Neutrophil (primary cell): ENCODE measurements at regions not wholly inside any gene's neighbourhood (a gene's known extent, or its start where the extent isn't known, plus 50 kb on each side); places are given as distances from the start of the nearest gene placed in this dataset.

Experiments
- H3K27ac ChIP-seq: fragments of 200-600 bp; sonication (generic); 2 replicates; pipeline ENCODE4 v1.5.1; 2016; ENCODE audit warnings: mild to moderate bottlenecking, moderate library complexity
- H3K27me3 ChIP-seq: fragments of 200-600 bp; sonication (generic); 2 replicates; pipeline ENCODE4 v1.6.0; 2016; ENCODE audit warnings: mild to moderate bottlenecking
- H3K36me3 ChIP-seq: fragments of 200-600 bp; sonication (generic); 2 replicates; pipeline ENCODE4 v1.5.1; 2017
- H3K4me1 ChIP-seq, 2 experiments: fragments of 200-600 bp in 1 of 2; sonication (generic) in 1 of 2; 1 replicate in 1 of 2; 2 replicates in 1 of 2; pipeline versions ENCODE4 v1.5.1 to v1.6.1; 2013 to 2016; ENCODE audit warnings: low read depth in 1 of 2, low read length in 1 of 2, mild to moderate bottlenecking in 1 of 2, moderate library complexity in 1 of 2; ENCODE audit not compliant: control insufficient read depth in 1 of 2, insufficient read depth in 1 of 2
- H3K4me3 ChIP-seq, 2 experiments: fragments of 200-600 bp in 1 of 2; sonication (generic) in 1 of 2; 1 replicate in 1 of 2; 2 replicates in 1 of 2; pipeline ENCODE4 v1.5.1; 2013 to 2016; ENCODE audit warnings: low read depth in 1 of 2, low read length in 1 of 2, mild to moderate bottlenecking in 1 of 2, moderate library complexity in 1 of 2
- H3K9me3 ChIP-seq: fragments of 200-600 bp; sonication (generic); 2 replicates; pipeline ENCODE4 v1.5.1; 2016
- TF ChIP-seq, protein P1 (sequence below): fragments of 200-600 bp; sonication (generic); IDR thresholded peaks from 2 replicates; pipeline ENCODE4 v1.5.1; 2016; ENCODE audit warnings: antibody characterized with exemption

DNA sequence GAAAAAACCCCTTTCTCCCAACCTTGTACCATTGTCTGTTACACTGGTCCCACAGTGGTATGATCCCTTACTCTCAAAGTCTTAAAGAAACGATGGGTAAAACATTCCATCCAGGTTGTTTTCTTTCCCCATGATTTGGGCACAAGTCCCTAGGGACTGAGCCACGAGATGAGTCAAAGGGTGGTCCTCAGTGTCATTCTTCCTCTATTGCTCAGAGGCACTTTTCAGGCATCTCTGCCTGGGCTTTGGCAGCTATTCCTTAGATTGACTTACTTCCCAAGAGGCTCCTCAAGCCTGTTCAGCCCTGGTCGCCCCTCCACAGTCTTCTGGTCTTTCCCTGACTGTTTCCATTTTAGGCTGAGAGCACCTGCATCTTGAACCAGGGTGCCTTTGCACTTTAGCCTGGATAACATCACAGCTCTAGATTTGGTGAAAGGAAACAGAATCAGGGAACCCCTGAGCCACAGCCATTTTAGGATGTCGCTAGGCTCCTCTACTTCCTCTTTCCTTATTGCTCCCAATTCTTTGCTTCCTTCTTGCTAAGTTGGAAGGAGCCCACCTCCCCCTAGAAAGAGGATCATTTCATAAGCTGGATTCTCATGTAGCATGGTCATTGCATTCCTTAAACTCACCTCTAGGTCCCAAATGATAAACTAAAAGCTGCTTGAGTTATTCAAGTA is 131.0 kb upstream of the TPRG1 start:
- no peaks in the 10 kb centered on the region for H3K9me3 ChIP-seq
- no peak overlapping the region for H3K4me3 ChIP-seq
- no peaks in the 10 kb centered on the region for H3K27me3 ChIP-seq
- TF ChIP-seq, protein P1, sequence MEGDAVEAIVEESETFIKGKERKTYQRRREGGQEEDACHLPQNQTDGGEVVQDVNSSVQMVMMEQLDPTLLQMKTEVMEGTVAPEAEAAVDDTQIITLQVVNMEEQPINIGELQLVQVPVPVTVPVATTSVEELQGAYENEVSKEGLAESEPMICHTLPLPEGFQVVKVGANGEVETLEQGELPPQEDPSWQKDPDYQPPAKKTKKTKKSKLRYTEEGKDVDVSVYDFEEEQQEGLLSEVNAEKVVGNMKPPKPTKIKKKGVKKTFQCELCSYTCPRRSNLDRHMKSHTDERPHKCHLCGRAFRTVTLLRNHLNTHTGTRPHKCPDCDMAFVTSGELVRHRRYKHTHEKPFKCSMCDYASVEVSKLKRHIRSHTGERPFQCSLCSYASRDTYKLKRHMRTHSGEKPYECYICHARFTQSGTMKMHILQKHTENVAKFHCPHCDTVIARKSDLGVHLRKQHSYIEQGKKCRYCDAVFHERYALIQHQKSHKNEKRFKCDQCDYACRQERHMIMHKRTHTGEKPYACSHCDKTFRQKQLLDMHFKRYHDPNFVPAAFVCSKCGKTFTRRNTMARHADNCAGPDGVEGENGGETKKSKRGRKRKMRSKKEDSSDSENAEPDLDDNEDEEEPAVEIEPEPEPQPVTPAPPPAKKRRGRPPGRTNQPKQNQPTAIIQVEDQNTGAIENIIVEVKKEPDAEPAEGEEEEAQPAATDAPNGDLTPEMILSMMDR, result no peak
- H3K27ac ChIP-seq, result no peak overlapping the region
- no peaks in the 10 kb centered on the region for H3K36me3 ChIP-seq
- peaks cover 4 to 8% of the 10 kb centered on the region in 2 experiments for H3K4me1 ChIP-seq

DNA sequence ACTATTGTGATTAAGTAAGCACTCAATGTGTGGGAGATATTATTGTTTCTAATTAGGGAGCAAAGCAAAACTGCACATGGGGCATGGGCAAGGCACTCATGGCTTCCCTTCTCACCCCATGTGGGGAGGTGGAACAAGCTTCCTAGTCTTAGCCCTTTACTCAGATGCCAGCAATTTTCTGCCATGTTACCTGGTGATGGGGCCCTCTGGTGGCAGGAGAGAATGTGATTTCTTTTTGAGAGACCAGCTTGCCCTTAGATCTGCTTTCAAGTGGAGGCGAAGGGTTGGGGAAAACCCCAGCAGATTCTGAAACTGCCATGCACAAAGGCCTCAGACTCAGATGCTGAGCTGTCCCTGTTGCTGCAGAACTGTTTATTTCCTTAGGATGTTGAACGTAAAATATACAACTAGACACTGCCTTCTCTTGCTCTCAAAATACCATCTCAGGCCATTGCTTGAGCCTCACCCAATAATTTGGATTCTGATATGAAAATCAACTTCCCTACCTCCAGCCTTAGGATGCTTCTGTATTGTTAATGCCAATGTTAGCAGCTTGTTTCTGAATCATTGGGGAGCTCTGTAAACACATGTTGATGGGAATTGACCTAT is 130.2 kb upstream of the TPRG1 start:
- Histone ChIP-seq H3K9me3 (no peaks in the 10 kb centered on the region), H3K4me1 (peaks cover 4 to 8% of the 10 kb centered on the region in 2 experiments), H3K27ac (no peak overlapping the region), H3K4me3 (no peak overlapping the region), H3K36me3 (no peaks in the 10 kb centered on the region), H3K27me3 (no peaks in the 10 kb centered on the region)
- TF ChIP-seq, protein P1, result no peak

- H3K27me3 ChIP-seq, result no peaks in the 10 kb centered on the region
- no peak overlapping the region for H3K4me3 ChIP-seq
- H3K9me3 ChIP-seq, result no peaks in the 10 kb centered on the region
- H3K36me3 ChIP-seq, result no peaks in the 10 kb centered on the region
- no peak overlapping the region for H3K27ac ChIP-seq
- peaks cover 4 to 8% of the 10 kb centered on the region in 2 experiments for H3K4me1 ChIP-seq
- TF ChIP-seq, protein P1, result no peak
These were observed 128.9 kb upstream of the TPRG1 start for GRCh38 chr3:189042832-189043231.

GRCh38 chr3:189049458-189050236 is 122.1 kb upstream of the TPRG1 start:
- peaks cover 0 to 4% of the 10 kb centered on the region in 2 experiments for H3K4me1 ChIP-seq

GRCh38 chr3:189053322-189053721 is 118.4 kb upstream of the TPRG1 start:
- peaks cover 0 to 4% of the 10 kb centered on the region in 2 experiments for H3K4me1 ChIP-seq
- no peaks in the 10 kb centered on the region for H3K36me3 ChIP-seq
- H3K4me3 ChIP-seq, result no peak overlapping the region
- TF ChIP-seq, protein P1, result no peak
- no peak overlapping the region for H3K27ac ChIP-seq
- no peaks in the 10 kb centered on the region for H3K27me3 ChIP-seq
- H3K9me3 ChIP-seq, result no peaks in the 10 kb centered on the region

More at GRCh38 chr3:189049458-189050236, 122.1 kb upstream of the TPRG1 start:
- TF ChIP-seq, protein P1, result no peak
- no peaks in the 10 kb centered on the region for H3K36me3 ChIP-seq
- H3K4me3 ChIP-seq, result no peak overlapping the region
- no peaks in the 10 kb centered on the region for H3K9me3 ChIP-seq
- H3K27ac ChIP-seq, result no peak overlapping the region
- no peaks in the 10 kb centered on the region for H3K27me3 ChIP-seq
